PFSK-1 (cell line): ENCODE measurements at regions not wholly inside any gene's neighbourhood (a gene's known extent, or its start where the extent isn't known, plus 50 kb on each side); places are given as distances from the start of the nearest gene placed in this dataset.

ENCODE experiments used
- POLR2AphosphoS5 ChIP-seq: IDR thresholded peaks from 2 replicates; pipeline ENCODE4 v1.6.1; 2012; ENCODE audit warnings: low read depth, mild to moderate bottlenecking, control low read depth, low read length, moderate library complexity
- TAF1 ChIP-seq: IDR thresholded peaks from 2 replicates; pipeline ENCODE4 v1.6.1; 2012; ENCODE audit warnings: low read length, control low read depth, borderline replicate concordance; ENCODE audit not compliant: insufficient read depth

- no peak for TF ChIP-seq POLR2AphosphoS5
- no peak for TF ChIP-seq TAF1
Observed at GRCh38 chr11:131203040-131203439, 167.4 kb upstream of the NTM start.
